ENCODE measurements at regions not wholly inside any gene's neighbourhood (a gene's known extent, or its start where the extent isn't known, plus 50 kb on each side); places are given as distances from the start of the nearest gene placed in this dataset.
"Not testable (repeated sequence)": the region's sequence is repeated elsewhere in the genome, so short reads cannot be mapped to it uniquely, and the experiment has no call there.

DNA sequence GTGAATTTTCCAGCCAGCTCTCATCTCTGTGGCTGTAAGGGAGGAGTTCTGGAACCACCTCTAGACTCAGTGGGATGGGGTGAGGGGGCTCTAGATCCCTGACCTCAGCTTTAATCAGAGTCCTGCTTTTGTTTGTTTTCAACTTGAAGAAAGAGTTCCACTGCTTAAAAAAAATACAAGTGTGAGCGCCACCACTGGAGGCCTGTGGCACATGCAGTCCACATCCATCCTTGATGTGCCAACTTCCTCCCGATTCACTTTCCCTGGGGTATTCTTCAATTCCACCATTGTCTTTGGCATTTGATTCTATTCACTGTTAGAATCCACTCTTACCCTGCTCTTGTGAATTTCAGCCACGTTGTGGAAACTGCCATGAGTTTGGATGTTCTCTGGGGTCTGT lies 62.4 kb upstream of the GJB6 start:
- WGBS (ENCODE audit: low lambda C conversion rate) = 29% methylated on average over 3 of the region's 3 CpGs
- TF ChIP-seq FOXJ3 (CRISPR knock-in tag; IDR thresholded peaks at IDR 0.05) = no peak
- no peak for TF ChIP-seq EP300 (IDR thresholded peaks at IDR 0.05; ENCODE audit: borderline replicate concordance in 1 of 2, low read depth in 1 of 2, low read length in 1 of 2)
- TF ChIP-seq, protein P1, sequence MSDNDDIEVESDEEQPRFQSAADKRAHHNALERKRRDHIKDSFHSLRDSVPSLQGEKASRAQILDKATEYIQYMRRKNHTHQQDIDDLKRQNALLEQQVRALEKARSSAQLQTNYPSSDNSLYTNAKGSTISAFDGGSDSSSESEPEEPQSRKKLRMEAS (IDR thresholded peaks at IDR 0.05; ENCODE audit: low read depth) = no peak
- TF ChIP-seq, protein P2, sequence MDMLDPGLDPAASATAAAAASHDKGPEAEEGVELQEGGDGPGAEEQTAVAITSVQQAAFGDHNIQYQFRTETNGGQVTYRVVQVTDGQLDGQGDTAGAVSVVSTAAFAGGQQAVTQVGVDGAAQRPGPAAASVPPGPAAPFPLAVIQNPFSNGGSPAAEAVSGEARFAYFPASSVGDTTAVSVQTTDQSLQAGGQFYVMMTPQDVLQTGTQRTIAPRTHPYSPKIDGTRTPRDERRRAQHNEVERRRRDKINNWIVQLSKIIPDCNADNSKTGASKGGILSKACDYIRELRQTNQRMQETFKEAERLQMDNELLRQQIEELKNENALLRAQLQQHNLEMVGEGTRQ (IDR thresholded peaks at IDR 0.05; ENCODE audit: borderline replicate concordance, low read depth, low read length) = no peak
- TF ChIP-seq MEF2A (IDR thresholded peaks at IDR 0.05; ENCODE audit: borderline replicate concordance, low read depth) = no peak
- TF ChIP-seq, protein P3, sequence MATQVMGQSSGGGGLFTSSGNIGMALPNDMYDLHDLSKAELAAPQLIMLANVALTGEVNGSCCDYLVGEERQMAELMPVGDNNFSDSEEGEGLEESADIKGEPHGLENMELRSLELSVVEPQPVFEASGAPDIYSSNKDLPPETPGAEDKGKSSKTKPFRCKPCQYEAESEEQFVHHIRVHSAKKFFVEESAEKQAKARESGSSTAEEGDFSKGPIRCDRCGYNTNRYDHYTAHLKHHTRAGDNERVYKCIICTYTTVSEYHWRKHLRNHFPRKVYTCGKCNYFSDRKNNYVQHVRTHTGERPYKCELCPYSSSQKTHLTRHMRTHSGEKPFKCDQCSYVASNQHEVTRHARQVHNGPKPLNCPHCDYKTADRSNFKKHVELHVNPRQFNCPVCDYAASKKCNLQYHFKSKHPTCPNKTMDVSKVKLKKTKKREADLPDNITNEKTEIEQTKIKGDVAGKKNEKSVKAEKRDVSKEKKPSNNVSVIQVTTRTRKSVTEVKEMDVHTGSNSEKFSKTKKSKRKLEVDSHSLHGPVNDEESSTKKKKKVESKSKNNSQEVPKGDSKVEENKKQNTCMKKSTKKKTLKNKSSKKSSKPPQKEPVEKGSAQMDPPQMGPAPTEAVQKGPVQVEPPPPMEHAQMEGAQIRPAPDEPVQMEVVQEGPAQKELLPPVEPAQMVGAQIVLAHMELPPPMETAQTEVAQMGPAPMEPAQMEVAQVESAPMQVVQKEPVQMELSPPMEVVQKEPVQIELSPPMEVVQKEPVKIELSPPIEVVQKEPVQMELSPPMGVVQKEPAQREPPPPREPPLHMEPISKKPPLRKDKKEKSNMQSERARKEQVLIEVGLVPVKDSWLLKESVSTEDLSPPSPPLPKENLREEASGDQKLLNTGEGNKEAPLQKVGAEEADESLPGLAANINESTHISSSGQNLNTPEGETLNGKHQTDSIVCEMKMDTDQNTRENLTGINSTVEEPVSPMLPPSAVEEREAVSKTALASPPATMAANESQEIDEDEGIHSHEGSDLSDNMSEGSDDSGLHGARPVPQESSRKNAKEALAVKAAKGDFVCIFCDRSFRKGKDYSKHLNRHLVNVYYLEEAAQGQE (IDR thresholded peaks at IDR 0.05; ENCODE audit: low read depth, low read length) = no peak
- no peak for TF ChIP-seq RFX5 (IDR thresholded peaks at IDR 0.05; ENCODE audit: low read length)
- TF ChIP-seq TCF12 (IDR thresholded peaks at IDR 0.05) = no peak
- TF ChIP-seq, protein P4, sequence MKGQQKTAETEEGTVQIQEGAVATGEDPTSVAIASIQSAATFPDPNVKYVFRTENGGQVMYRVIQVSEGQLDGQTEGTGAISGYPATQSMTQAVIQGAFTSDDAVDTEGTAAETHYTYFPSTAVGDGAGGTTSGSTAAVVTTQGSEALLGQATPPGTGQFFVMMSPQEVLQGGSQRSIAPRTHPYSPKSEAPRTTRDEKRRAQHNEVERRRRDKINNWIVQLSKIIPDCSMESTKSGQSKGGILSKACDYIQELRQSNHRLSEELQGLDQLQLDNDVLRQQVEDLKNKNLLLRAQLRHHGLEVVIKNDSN (IDR thresholded peaks at IDR 0.05; ENCODE audit: borderline replicate concordance, low read depth) = no peak
- TF ChIP-seq, protein P5, sequence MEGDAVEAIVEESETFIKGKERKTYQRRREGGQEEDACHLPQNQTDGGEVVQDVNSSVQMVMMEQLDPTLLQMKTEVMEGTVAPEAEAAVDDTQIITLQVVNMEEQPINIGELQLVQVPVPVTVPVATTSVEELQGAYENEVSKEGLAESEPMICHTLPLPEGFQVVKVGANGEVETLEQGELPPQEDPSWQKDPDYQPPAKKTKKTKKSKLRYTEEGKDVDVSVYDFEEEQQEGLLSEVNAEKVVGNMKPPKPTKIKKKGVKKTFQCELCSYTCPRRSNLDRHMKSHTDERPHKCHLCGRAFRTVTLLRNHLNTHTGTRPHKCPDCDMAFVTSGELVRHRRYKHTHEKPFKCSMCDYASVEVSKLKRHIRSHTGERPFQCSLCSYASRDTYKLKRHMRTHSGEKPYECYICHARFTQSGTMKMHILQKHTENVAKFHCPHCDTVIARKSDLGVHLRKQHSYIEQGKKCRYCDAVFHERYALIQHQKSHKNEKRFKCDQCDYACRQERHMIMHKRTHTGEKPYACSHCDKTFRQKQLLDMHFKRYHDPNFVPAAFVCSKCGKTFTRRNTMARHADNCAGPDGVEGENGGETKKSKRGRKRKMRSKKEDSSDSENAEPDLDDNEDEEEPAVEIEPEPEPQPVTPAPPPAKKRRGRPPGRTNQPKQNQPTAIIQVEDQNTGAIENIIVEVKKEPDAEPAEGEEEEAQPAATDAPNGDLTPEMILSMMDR (IDR thresholded peaks at IDR 0.05) = no peak
- no peak for TF ChIP-seq CHD2 (IDR thresholded peaks at IDR 0.05; ENCODE audit: low read length, partially characterized antibody)
- TF ChIP-seq NFIC (IDR thresholded peaks at IDR 0.05; ENCODE audit: borderline replicate concordance) = no peak
- no peak for TF ChIP-seq RCOR1 (IDR thresholded peaks at IDR 0.05; ENCODE audit: low read length)
- TF ChIP-seq JUND (IDR thresholded peaks at IDR 0.05) = no peak
- no peak for TF ChIP-seq YY1 (IDR thresholded peaks at IDR 0.05; ENCODE audit: low read depth)

DNA sequence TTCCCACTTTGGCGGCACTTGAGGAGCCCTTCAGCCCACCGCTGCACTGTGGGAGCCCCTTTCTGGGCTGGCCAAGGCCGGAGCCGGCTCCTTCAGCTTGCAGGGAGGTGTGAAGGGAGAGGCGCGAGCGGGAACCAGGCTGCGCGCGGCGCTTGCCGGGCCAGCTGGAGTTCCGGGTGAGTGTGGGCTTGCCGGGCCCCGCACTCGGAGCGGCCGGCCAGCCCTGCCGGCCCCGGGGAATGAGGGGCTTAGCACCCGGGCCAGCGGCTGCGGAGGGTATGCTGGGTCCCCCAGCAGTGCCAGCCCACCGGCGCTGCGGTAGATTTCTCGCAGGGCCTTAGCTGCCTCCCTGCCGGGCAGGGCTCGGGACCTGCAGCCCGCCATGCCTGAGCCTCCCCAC lies 60.2 kb upstream of the GJB6 start:
- 69% methylated on average over 12 of the region's 30 CpGs for WGBS (ENCODE audit: low lambda C conversion rate)
- H3K4me3 ChIP-seq (ENCODE audit: low read depth in 2 of 2, low read length in 1 of 2); H4K20me1 ChIP-seq (ENCODE audit: insufficient read depth); DNase-seq; POLR2A ChIA-PET; H3F3A ChIP-seq (replicated peaks; ENCODE audit: insufficient read depth); H3K9me2 ChIP-seq; H3K9me3 ChIP-seq; H3K9ac ChIP-seq; H2AFZ ChIP-seq (ENCODE audit: low read depth); H3K4me1 ChIP-seq (ENCODE audit: control insufficient read depth in 1 of 2, insufficient read depth in 2 of 2, low read depth in 1 of 2, low read length in 1 of 2); CTCF ChIA-PET; H3K27ac ChIP-seq (ENCODE audit: low read depth in 2 of 2, low read length in 1 of 2); H3K79me2 ChIP-seq (ENCODE audit: insufficient read depth); H3K36me3 ChIP-seq (replicated peaks in 1 of 2; ENCODE audit: control insufficient read depth in 1 of 2, insufficient read depth in 2 of 2, low read length in 1 of 2); H3K4me2 ChIP-seq: not testable (repeated sequence)
- H3K27me3 ChIP-seq (ENCODE audit: insufficient read depth) = peaks cover 30% of the 10 kb centered on the region; the same call in 1 of the 2 replicates

More for the DNA sequence above, 62.4 kb upstream of the GJB6 start:
- Histone ChIP-seq H3K4me2 (no peak overlapping the region), H3K36me3 (replicated peaks in 1 of 2; ENCODE audit: control insufficient read depth in 1 of 2, insufficient read depth in 2 of 2, low read length in 1 of 2) (no peaks in the 10 kb centered on the region), H4K20me1 (ENCODE audit: insufficient read depth) (no peaks in the 10 kb centered on the region), H3K9me2 (no peaks in the 10 kb centered on the region), H3K9me3 (no peaks in the 10 kb centered on the region), H3K79me2 (ENCODE audit: insufficient read depth) (no peaks in the 10 kb centered on the region), H3K27ac (ENCODE audit: low read depth in 2 of 2, low read length in 1 of 2) (no peak overlapping the region), H3K27me3 (ENCODE audit: insufficient read depth) (peaks cover 50% of the 10 kb centered on the region; the same call in 1 of the 2 replicates), H3K4me1 (ENCODE audit: control insufficient read depth in 1 of 2, insufficient read depth in 2 of 2, low read depth in 1 of 2, low read length in 1 of 2) (no peaks in the 10 kb centered on the region), H3K4me3 (ENCODE audit: low read depth in 2 of 2, low read length in 1 of 2) (no peak overlapping the region), H3F3A (replicated peaks; ENCODE audit: insufficient read depth) (no peaks in the 10 kb centered on the region), H2AFZ (ENCODE audit: low read depth) (no peak overlapping the region), H3K9ac (no peak overlapping the region)
- DNase-seq = no peak
- ChIA-PET CTCF (no interaction called here), POLR2A (no interaction called here)
